ENCODE measurements at regions not wholly inside any gene's neighbourhood (a gene's known extent, or its start where the extent isn't known, plus 50 kb on each side); places are given as distances from the start of the nearest gene placed in this dataset.

- Histone ChIP-seq H3K18ac (ENCODE audit: low read depth, low read length) (no peak overlapping the region), H3K9ac (ENCODE audit: low read depth, low read length) (no peak overlapping the region), H4K5ac (ENCODE audit: low read depth, low read length) (no peak overlapping the region), H3K23ac (ENCODE audit: low read depth, low read length) (no peak overlapping the region), H3K4me1 (ENCODE audit: control insufficient read depth, insufficient read depth, low read length) (no peaks in the 10 kb centered on the region), H3K36me3 (ENCODE audit: control insufficient read depth, insufficient read depth, low read length) (no peaks in the 10 kb centered on the region), H3K14ac (replicated peaks; ENCODE audit: low read depth, low read length) (no peak overlapping the region), H2AK5ac (ENCODE audit: low read depth, low read length) (no peak overlapping the region), H2AK9ac (replicated peaks; ENCODE audit: low read depth, low read length, poor library complexity) (no peak overlapping the region), H2BK15ac (ENCODE audit: low read depth, low read length) (no peak overlapping the region), H2BK5ac (ENCODE audit: low read depth, low read length, poor library complexity, severe bottlenecking) (no peak overlapping the region), H3K4me3 (ENCODE audit: insufficient read depth, low read depth, low read length) (no peak overlapping the region), H3K4ac (ENCODE audit: low read depth, low read length) (no peak overlapping the region), H3K27me3 (ENCODE audit: control insufficient read depth, insufficient read depth, low read length) (peaks cover 22% of the 10 kb centered on the region), H4K91ac (ENCODE audit: insufficient read depth, low read depth, low read length) (no peak overlapping the region), H2AFZ (replicated peaks; ENCODE audit: low read length, poor library complexity) (no peak overlapping the region), H3K9me1 (ENCODE audit: insufficient read depth, low read length) (no peaks in the 10 kb centered on the region), H3K9me3 (ENCODE audit: control insufficient read depth, insufficient read depth, low read length) (no peaks in the 10 kb centered on the region), H4K8ac (ENCODE audit: low read depth in 2 of 2, low read length in 2 of 2) (no peak overlapping the region), H3K27ac (ENCODE audit: insufficient read depth, low read length) (no peak overlapping the region), H4K20me1 (ENCODE audit: insufficient read depth, low read length) (no peaks in the 10 kb centered on the region), H3K4me2 (ENCODE audit: low read depth, low read length) (no peak overlapping the region), H3K79me1 (ENCODE audit: low read depth in 1 of 2, low read length in 2 of 2) (no peaks in the 10 kb centered on the region), H2BK120ac (ENCODE audit: low read depth, low read length) (no peak overlapping the region), H3K56ac (ENCODE audit: extremely low read depth, insufficient read depth, low read length) (no peak overlapping the region), H2BK20ac (ENCODE audit: low read depth, low read length) (no peak overlapping the region)
- no TSS peak for BruUV-seq (replicated peaks)
- CTCF ChIA-PET = interaction anchor here (0.6 to 0.7 kb wide), 2 partner anchors 330 to 856 kb away, joined by 3 read pairs; no protein-coding TSS in a partner anchor
- 0% methylated on average over 3 of the region's 11 CpGs; no CpG with 5 or more reads in 1 of the 2 experiments for WGBS, 2 experiments (ENCODE audit: extremely low coverage in 2 of 2, insufficient read length in 1 of 2)
- TF ChIP-seq RFX5 (IDR thresholded peaks at IDR 0.05; ENCODE audit: low read depth, low read length) (no peak), BHLHE40 (IDR thresholded peaks at IDR 0.05; ENCODE audit: low read depth, low read length) (no peak), NFE2L2 (IDR thresholded peaks at IDR 0.05; ENCODE audit: low read depth, low read length) (no peak), MXI1 (IDR thresholded peaks at IDR 0.05; ENCODE audit: borderline replicate concordance, low read depth, low read length) (no peak), MAZ (IDR thresholded peaks at IDR 0.05; ENCODE audit: borderline replicate concordance, low read depth, low read length) (no peak), CEBPB (IDR thresholded peaks at IDR 0.05; ENCODE audit: low read depth, low read length) (no peak)
- dilution Hi-C loops (cut with HindIII; ENCODE audit: low sequenced_read_pairs, unreplicated experiment) = no loop called here
- DNase-seq (no peak), ATAC-seq (ENCODE audit: low read depth) (no peak)
- POLR2A ChIA-PET (ENCODE audit: unreplicated experiment) = no interaction called here
- in situ Hi-C loops (cut with MboI; ENCODE audit: low sequenced_read_pairs) = no loop called here
- intact Hi-C loops (cut with micrococcal nuclease) = no loop called here
Observed at GRCh38 chr17:72053036-72053435, 67.8 kb upstream of the SOX9 start.

All from IMR-90 (cell line).